IPS-18a (cell line): ENCODE measurements at regions not wholly inside any gene's neighbourhood (a gene's known extent, or its start where the extent isn't known, plus 50 kb on each side); places are given as distances from the start of the nearest gene placed in this dataset.

Experiments
- H3K27ac ChIP-seq: one replicate; pipeline ENCODE4 v1.5.1; 2013; ENCODE audit warnings: low read length
- H3K27me3 ChIP-seq: one replicate; pipeline ENCODE4 v1.6.1; 2013; ENCODE audit warnings: mild to moderate bottlenecking, low read length; ENCODE audit not compliant: control insufficient read depth, insufficient read depth
- H3K36me3 ChIP-seq: one replicate; pipeline ENCODE4 v1.6.1; 2013; ENCODE audit warnings: low read depth, low read length; ENCODE audit not compliant: control insufficient read depth
- H3K4me1 ChIP-seq: one replicate; pipeline ENCODE4 v1.6.1; 2013; ENCODE audit warnings: low read depth, low read length; ENCODE audit not compliant: control insufficient read depth
- H3K4me3 ChIP-seq: one replicate; pipeline ENCODE4 v1.5.1; 2013; ENCODE audit warnings: low read length
- H3K9ac ChIP-seq: one replicate; pipeline ENCODE4 v1.6.1; 2013; ENCODE audit warnings: mild to moderate bottlenecking, low read length, moderate library complexity
- H3K9me3 ChIP-seq: one replicate; pipeline ENCODE4 v1.6.1; 2013; ENCODE audit warnings: low read depth, low read length; ENCODE audit not compliant: control insufficient read depth

DNA sequence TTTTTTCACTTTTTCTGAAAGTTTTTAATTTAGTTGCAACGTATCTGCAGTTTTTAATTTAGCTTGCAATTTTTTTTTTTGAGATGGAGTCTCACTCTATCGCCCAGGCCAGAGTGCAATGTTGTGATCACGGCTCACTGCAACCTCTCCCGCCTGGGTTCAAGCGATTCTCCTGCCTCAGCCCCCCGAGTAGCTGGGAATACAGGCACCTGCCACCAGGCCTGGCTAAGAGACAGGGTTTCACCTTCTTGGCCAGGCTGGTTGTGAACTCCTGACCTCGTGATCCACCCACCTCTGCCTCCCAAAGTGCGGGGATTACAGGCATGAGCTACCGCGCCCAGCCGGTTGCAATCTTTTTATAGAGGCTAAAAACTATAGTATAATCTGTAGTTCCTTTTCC, 142.9 kb upstream of the ALCAM start:
- Histone ChIP-seq H3K9me3 (no peaks in the 10 kb centered on the region), H3K9ac (no peak overlapping the region), H3K4me1 (no peaks in the 10 kb centered on the region), H3K27me3 (no peaks in the 10 kb centered on the region), H3K36me3 (no peaks in the 10 kb centered on the region), H3K4me3 (no peak overlapping the region), H3K27ac (no peak overlapping the region)

DNA sequence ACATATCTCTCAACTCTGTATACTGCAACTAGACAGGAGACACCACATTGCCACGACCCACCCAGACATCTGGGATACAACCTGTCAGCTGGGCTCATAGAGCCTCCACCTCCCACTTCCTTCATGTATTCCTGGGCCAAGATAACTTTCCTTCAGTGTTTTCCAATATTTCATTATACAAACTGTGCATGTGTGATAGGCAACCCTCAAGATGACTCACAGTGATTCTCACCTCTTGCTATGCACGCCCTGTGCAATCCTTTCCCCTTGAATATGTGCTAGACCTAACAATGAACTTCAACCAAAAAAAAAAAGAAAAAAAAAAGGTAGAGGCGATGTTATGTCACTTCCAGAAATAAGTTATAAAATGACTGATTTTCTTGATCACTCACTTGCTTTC, 138.0 kb upstream of the ALCAM start:
- H3K27ac ChIP-seq, result no peak overlapping the region
- no peaks in the 10 kb centered on the region for H3K36me3 ChIP-seq
- no peaks in the 10 kb centered on the region for H3K27me3 ChIP-seq
- H3K4me3 ChIP-seq, result no peak overlapping the region
- no peaks in the 10 kb centered on the region for H3K9me3 ChIP-seq
- no peaks in the 10 kb centered on the region for H3K4me1 ChIP-seq
- H3K9ac ChIP-seq, result no peak overlapping the region

DNA sequence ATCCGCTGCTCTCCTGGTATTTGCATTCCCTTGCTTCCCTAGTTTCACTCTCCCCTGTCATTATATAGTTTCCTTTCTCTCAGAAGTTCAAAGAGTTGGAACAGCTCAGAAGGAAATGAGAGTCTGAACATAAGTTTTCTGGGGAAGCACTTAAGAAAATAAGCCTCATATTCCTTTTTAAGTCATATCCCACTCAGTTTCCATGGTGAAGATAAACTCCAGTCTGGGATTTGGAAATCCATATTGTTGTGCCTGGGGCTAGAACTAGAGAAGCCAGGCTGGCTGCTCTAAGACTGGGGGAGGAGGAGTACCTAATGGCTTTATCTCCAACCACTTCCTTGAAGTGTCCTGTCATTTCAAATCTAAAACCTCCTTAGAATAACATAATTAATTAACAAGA, 134.2 kb upstream of the ALCAM start:
- H3K4me3 ChIP-seq, result no peak overlapping the region
- no peak overlapping the region for H3K9ac ChIP-seq
- H3K27ac ChIP-seq, result no peak overlapping the region

DNA sequence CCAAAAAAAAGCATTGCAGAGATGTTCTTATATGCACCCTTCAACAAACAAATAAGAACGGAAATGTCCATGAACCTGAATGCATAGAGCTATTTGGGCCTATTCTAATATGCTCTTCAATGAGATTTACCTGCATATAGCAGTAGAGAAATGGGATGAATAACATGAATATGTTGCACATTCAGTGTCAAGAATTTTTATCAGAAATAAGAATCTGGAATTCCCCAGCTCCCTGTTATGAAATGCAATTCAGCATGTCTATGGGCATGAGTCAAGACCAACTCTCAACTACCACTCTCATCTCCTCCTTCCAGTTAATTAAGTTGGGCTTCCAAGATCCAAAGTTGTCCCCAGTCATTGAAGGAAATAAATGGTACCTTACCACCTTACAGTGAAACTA, 133.7 kb upstream of the ALCAM start:
- Histone ChIP-seq H3K36me3 (no peaks in the 10 kb centered on the region), H3K4me3 (no peak overlapping the region), H3K27me3 (no peaks in the 10 kb centered on the region), H3K27ac (no peak overlapping the region), H3K4me1 (no peaks in the 10 kb centered on the region), H3K9me3 (no peaks in the 10 kb centered on the region), H3K9ac (no peak overlapping the region)

More for the DNA sequence above, 134.2 kb upstream of the ALCAM start:
- no peaks in the 10 kb centered on the region for H3K36me3 ChIP-seq
- no peaks in the 10 kb centered on the region for H3K27me3 ChIP-seq
- no peaks in the 10 kb centered on the region for H3K4me1 ChIP-seq
- H3K9me3 ChIP-seq, result no peaks in the 10 kb centered on the region

DNA sequence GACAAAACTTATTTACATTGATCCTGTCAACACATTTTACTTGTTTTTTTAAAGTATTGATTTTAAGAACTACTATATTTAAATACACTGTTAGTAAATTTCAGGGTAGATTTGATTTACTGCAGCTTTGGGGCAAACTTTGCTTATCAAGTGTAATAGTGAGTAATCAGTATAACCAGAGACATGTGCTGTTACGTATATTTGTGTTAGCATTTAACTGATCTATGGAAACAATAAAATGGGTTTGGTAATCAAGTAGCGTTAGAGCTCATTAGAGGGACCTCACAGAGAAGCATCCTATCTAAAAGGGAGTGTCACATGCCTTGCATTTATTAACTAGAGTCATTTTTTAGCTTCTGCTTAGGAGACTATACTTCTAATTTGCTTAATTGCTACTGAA, 131.5 kb upstream of the ALCAM start:
- H3K4me1 ChIP-seq, result peaks cover 5% of the 10 kb centered on the region
- H3K27me3 ChIP-seq, result no peaks in the 10 kb centered on the region
- no peaks in the 10 kb centered on the region for H3K36me3 ChIP-seq
- no peak overlapping the region for H3K27ac ChIP-seq
- no peaks in the 10 kb centered on the region for H3K9me3 ChIP-seq
- H3K4me3 ChIP-seq, result no peak overlapping the region
- no peak overlapping the region for H3K9ac ChIP-seq

DNA sequence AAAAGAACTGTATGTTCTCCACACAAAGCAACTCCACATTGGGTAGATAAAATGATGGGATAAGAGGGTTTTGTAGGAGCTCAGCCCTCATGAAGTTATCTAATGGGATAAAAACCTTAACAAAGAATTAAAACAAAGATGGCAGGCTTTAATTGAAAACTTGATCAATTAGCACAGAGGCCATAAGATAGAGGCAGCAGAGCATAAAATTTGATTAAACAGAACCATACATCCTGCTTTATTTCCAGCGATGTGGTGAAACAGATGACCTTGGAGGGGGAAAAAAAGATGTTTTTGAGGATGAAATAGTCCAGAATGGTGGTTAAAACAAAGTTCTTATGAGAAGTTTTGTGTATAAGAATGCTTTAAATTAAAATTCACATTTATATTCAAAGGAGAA, 130.9 kb upstream of the ALCAM start:
- H3K9ac ChIP-seq, result no peak overlapping the region
- peaks cover 5% of the 10 kb centered on the region for H3K4me1 ChIP-seq
- H3K27ac ChIP-seq, result no peak overlapping the region

DNA sequence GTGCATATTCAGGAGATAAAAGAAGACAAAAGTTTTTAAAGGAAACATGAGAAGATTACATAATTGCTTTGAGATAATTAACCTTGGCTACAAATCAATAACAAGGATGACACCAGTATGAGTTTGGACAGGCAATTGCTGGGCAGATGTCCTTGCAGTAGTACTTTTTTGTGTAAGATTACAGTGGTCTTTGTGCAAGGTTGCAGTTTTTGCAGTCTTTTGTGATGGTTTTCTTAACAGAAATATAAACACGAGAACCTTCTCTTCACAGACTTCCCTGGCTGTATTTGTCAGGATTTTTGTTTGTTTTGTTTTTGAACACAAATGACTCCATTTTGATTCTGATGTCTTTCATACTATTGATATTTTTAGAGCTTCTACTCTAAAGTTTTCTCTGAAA, 128.3 kb upstream of the ALCAM start:
- no peaks in the 10 kb centered on the region for H3K27me3 ChIP-seq
- no peak overlapping the region for H3K4me3 ChIP-seq
- H3K4me1 ChIP-seq, result peaks cover 5% of the 10 kb centered on the region
- H3K27ac ChIP-seq, result no peak overlapping the region
- H3K9me3 ChIP-seq, result no peaks in the 10 kb centered on the region
- no peak overlapping the region for H3K9ac ChIP-seq
- no peaks in the 10 kb centered on the region for H3K36me3 ChIP-seq

More for the DNA sequence above, 130.9 kb upstream of the ALCAM start:
- no peaks in the 10 kb centered on the region for H3K36me3 ChIP-seq
- H3K9me3 ChIP-seq, result no peaks in the 10 kb centered on the region
- H3K4me3 ChIP-seq, result no peak overlapping the region
- H3K27me3 ChIP-seq, result no peaks in the 10 kb centered on the region

DNA sequence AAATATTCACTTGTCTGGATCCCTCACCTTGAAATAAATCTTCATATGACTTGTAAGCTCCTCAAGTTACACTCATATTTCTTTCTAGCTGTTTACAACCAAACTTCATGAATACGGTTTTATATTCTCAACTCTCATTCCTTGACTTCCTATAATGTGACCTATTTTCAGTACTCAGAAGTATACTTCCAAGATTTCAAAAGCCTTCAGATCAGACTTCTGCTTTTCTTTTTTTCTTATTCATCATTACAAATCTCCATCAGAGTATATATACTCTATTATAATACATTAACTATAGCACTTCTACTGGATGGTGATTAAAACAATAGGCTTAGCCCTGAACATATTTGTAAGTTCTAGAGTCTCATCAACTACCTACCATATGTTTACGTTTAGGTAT, 123.6 kb upstream of the ALCAM start:
- Histone ChIP-seq H3K9me3 (no peaks in the 10 kb centered on the region), H3K27me3 (no peaks in the 10 kb centered on the region), H3K36me3 (no peaks in the 10 kb centered on the region), H3K9ac (no peak overlapping the region), H3K27ac (no peak overlapping the region), H3K4me3 (no peak overlapping the region), H3K4me1 (peaks cover 5% of the 10 kb centered on the region)

DNA sequence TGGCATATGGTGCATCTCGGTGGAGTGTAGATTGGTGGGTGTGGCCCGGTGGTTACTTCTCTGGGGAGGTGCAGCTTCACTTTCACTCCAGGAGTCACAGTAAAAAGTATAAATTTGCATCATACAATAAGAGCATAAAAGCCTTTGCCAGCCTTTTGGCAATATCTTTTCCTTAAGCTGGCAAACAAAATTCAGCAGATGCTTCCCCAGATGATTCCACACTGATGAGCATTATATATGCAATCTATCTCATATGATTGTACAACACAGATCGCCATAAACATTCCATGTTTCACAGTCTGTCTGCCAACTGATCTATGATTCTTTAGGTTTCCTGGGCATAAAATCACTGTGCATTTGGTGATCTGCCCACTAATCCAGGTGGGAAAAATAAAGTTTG, 120.2 kb upstream of the ALCAM start:
- H3K9ac ChIP-seq, result no peak overlapping the region
- H3K4me1 ChIP-seq, result no peaks in the 10 kb centered on the region
- no peak overlapping the region for H3K27ac ChIP-seq
- H3K9me3 ChIP-seq, result no peaks in the 10 kb centered on the region
- no peaks in the 10 kb centered on the region for H3K27me3 ChIP-seq
- H3K4me3 ChIP-seq, result no peak overlapping the region
- H3K36me3 ChIP-seq, result no peaks in the 10 kb centered on the region

GRCh38 chr3:105253225-105253624, 113.5 kb upstream of the ALCAM start:
- Histone ChIP-seq H3K4me1 (peaks cover 10% of the 10 kb centered on the region), H3K27me3 (no peaks in the 10 kb centered on the region), H3K9ac (no peak overlapping the region), H3K27ac (no peak overlapping the region), H3K9me3 (no peaks in the 10 kb centered on the region), H3K36me3 (no peaks in the 10 kb centered on the region), H3K4me3 (no peak overlapping the region)

GRCh38 chr3:105254154-105254553, 112.6 kb upstream of the ALCAM start:
- H3K9ac ChIP-seq, result no peak overlapping the region
- no peak overlapping the region for H3K27ac ChIP-seq
- H3K4me1 ChIP-seq, result peaks cover 10% of the 10 kb centered on the region
- no peaks in the 10 kb centered on the region for H3K27me3 ChIP-seq
- no peaks in the 10 kb centered on the region for H3K9me3 ChIP-seq
- no peaks in the 10 kb centered on the region for H3K36me3 ChIP-seq
- H3K4me3 ChIP-seq, result no peak overlapping the region

DNA sequence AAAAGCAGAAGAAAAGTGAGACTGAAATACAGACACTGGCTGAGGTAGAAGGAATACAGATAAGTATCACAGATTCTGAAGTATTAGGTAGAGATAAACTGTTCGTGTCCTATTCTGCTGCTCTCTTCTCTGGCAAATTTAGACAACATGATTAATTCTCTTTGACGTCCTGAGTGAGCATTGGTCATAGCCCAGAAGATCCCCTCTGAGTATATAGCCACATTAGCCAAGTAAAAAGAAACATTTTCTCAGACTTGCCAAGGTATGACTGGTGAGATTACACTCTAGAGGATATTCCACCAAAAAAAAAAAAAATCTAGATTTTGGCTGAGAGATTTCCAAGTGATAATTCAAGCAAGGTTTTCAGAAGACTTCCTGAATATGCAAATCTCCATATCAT, 111.4 kb upstream of the ALCAM start:
- no peak overlapping the region for H3K4me3 ChIP-seq

More for the DNA sequence above, 111.4 kb upstream of the ALCAM start:
- H3K27me3 ChIP-seq, result no peaks in the 10 kb centered on the region
- no peak overlapping the region for H3K9ac ChIP-seq
- H3K9me3 ChIP-seq, result no peaks in the 10 kb centered on the region
- no peak overlapping the region for H3K27ac ChIP-seq
- no peaks in the 10 kb centered on the region for H3K36me3 ChIP-seq
- H3K4me1 ChIP-seq, result peaks cover 10% of the 10 kb centered on the region
